ENCODE measurements at regions not wholly inside any gene's neighbourhood (a gene's known extent, or its start where the extent isn't known, plus 50 kb on each side); places are given as distances from the start of the nearest gene placed in this dataset.

- Histone ChIP-seq H2AFZ (peak overlapping the region; percentile 1), H3K9me3 (ENCODE audit: control insufficient read depth, low read length) (no peaks in the 10 kb centered on the region), H3K4me3 (ENCODE audit: low read depth, low read length) (no peak overlapping the region), H3K4me2 (ENCODE audit: low read length) (no peak overlapping the region), H3K4me1 (no peaks in the 10 kb centered on the region), H3K27me3 (ENCODE audit: control insufficient read depth, insufficient read depth, low read length) (no peaks in the 10 kb centered on the region), H3K36me3 (ENCODE audit: control insufficient read depth, insufficient read depth, low read length) (no peaks in the 10 kb centered on the region), H3K79me2 (no peaks in the 10 kb centered on the region), H3K27ac (no peak overlapping the region), H3K9ac (no peak overlapping the region)
- TF ChIP-seq CTCF (IDR thresholded peaks at IDR 0.05), result peak; percentile 26
Observed at GRCh38 chr2:207473049-207473930, 56.5 kb upstream of the CREB1 start.

GRCh38 chr2:207473931-207474235 is 55.9 kb upstream of the CREB1 start:
- H3K4me2 ChIP-seq (ENCODE audit: low read length), result no peak overlapping the region
- H3K79me2 ChIP-seq, result no peaks in the 10 kb centered on the region
- H3K36me3 ChIP-seq (ENCODE audit: control insufficient read depth, insufficient read depth, low read length), result no peaks in the 10 kb centered on the region
- no peaks in the 10 kb centered on the region for H3K9me3 ChIP-seq (ENCODE audit: control insufficient read depth, low read length)
- no peak overlapping the region for H2AFZ ChIP-seq
- no peak overlapping the region for H3K9ac ChIP-seq
- no peak overlapping the region for H3K4me3 ChIP-seq (ENCODE audit: low read depth, low read length)
- H3K4me1 ChIP-seq, result no peaks in the 10 kb centered on the region
- H3K27me3 ChIP-seq (ENCODE audit: control insufficient read depth, insufficient read depth, low read length), result no peaks in the 10 kb centered on the region
- no peak for TF ChIP-seq CTCF (IDR thresholded peaks at IDR 0.05)
- H3K27ac ChIP-seq, result no peak overlapping the region

GRCh38 chr2:207474863-207475485 is 54.8 kb upstream of the CREB1 start:
- peak; percentile 79 for TF ChIP-seq CTCF (IDR thresholded peaks at IDR 0.05)
- Histone ChIP-seq H3K9me3 (ENCODE audit: control insufficient read depth, low read length) (no peaks in the 10 kb centered on the region), H2AFZ (peak overlapping the region; percentile 54), H3K9ac (no peak overlapping the region), H3K4me3 (ENCODE audit: low read depth, low read length) (no peak overlapping the region), H3K79me2 (no peaks in the 10 kb centered on the region), H3K27ac (no peak overlapping the region), H3K4me2 (ENCODE audit: low read length) (no peak overlapping the region), H3K4me1 (no peaks in the 10 kb centered on the region), H3K36me3 (ENCODE audit: control insufficient read depth, insufficient read depth, low read length) (no peaks in the 10 kb centered on the region), H3K27me3 (ENCODE audit: control insufficient read depth, insufficient read depth, low read length) (no peaks in the 10 kb centered on the region)

DNA sequence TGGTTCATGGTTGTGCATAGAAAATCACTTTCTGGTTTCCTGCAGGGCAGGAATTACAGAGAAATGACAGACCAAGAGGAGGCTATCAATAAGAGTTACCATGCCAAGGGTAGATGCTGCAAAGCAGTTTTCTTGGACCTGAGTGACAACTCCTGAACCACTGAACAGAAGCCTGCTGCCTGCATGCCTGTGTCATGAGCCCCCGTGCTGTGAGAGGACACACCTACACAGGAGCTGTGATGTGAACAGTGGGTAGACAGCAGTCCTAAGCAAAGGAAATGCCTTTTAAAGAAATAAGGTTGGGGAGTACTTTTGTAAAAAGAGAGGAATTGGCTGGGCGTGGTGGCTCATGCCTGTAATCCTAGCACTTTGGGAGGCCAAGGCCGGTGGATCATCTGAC is 54.2 kb upstream of the CREB1 start:
- Histone ChIP-seq H3K9me3 (ENCODE audit: control insufficient read depth, low read length) (no peaks in the 10 kb centered on the region), H3K79me2 (no peaks in the 10 kb centered on the region), H3K4me1 (no peaks in the 10 kb centered on the region), H3K4me3 (ENCODE audit: low read depth, low read length) (no peak overlapping the region), H3K4me2 (ENCODE audit: low read length) (no peak overlapping the region), H3K36me3 (ENCODE audit: control insufficient read depth, insufficient read depth, low read length) (no peaks in the 10 kb centered on the region), H3K27me3 (ENCODE audit: control insufficient read depth, insufficient read depth, low read length) (no peaks in the 10 kb centered on the region), H2AFZ (no peak overlapping the region), H3K27ac (no peak overlapping the region), H3K9ac (no peak overlapping the region)
- no peak for TF ChIP-seq CTCF (IDR thresholded peaks at IDR 0.05)

Data from parathyroid adenoma (tissue), 2 donors.